Neural progenitor cell (in vitro differentiated cells): ENCODE measurements at regions not wholly inside any gene's neighbourhood (a gene's known extent, or its start where the extent isn't known, plus 50 kb on each side); places are given as distances from the start of the nearest gene placed in this dataset.

Source experiments
- DNase-seq: peaks from one replicate; pipeline ENCODE4 v3.0.0-alpha.2; 2016; ENCODE audit warnings: low spot score
- H2AFZ ChIP-seq: fragments of 200-600 bp; sonication (generic); replicated peaks from 2 replicates; pipeline ENCODE4 v1.6.1; 2016; ENCODE audit warnings: antibody characterized with exemption
- H3F3A ChIP-seq: fragments of 200-600 bp; sonication (generic); 2 replicates; pipeline ENCODE4 v1.6.1; 2016; ENCODE audit warnings: antibody characterized with exemption, low read depth
- H3K27ac ChIP-seq: fragments of 200-600 bp; sonication (generic); 2 replicates; pipeline ENCODE4 v1.5.1; 2016; ENCODE audit warnings: mild to moderate bottlenecking
- H3K27me3 ChIP-seq: fragments of 200-600 bp; sonication (generic); 2 replicates; pipeline ENCODE4 v1.6.1; 2016; ENCODE audit warnings: mild to moderate bottlenecking, moderate library complexity
- H3K36me3 ChIP-seq: fragments of 200-600 bp; sonication (generic); 2 replicates; pipeline ENCODE4 v1.5.1; 2016
- H3K4me1 ChIP-seq: fragments of 200-600 bp; sonication (generic); 2 replicates; pipeline ENCODE4 v1.6.1; 2016; ENCODE audit warnings: mixed run types
- H3K4me2 ChIP-seq: fragments of 200-600 bp; sonication (generic); 2 replicates; pipeline ENCODE4 v1.6.1; 2016
- H3K4me3 ChIP-seq: fragments of 200-600 bp; sonication (generic); 2 replicates; pipeline ENCODE4 v1.5.1; 2016
- H3K79me2 ChIP-seq: fragments of 200-600 bp; sonication (generic); 2 replicates; pipeline ENCODE4 v1.6.1; 2016; ENCODE audit warnings: low read depth
- H3K9ac ChIP-seq: fragments of 200-600 bp; sonication (generic); 2 replicates; pipeline ENCODE4 v1.6.1; 2016
- H3K9me3 ChIP-seq: fragments of 200-600 bp; sonication (generic); 2 replicates; pipeline ENCODE4 v1.5.1; 2016; ENCODE audit warnings: low read depth
- H4K20me1 ChIP-seq: fragments of 200-600 bp; sonication (generic); 2 replicates; pipeline ENCODE4 v1.6.1; 2016; ENCODE audit warnings: low read depth
- H3K27ac Mint-ChIP-seq: 3 replicates; pipeline ENCODE4 v1.8.0; 2021; ENCODE audit warnings: mixed read lengths
- H3K27me3 Mint-ChIP-seq: 2 replicates; pipeline ENCODE4 v1.8.0; 2022; ENCODE audit warnings: low read depth, mild to moderate bottlenecking, inconsistent platforms, moderate library complexity, mixed read lengths; ENCODE audit not compliant: insufficient read depth
- H3K36me3 Mint-ChIP-seq: 3 replicates; pipeline ENCODE4 v1.8.0; 2021; ENCODE audit warnings: mixed read lengths
- H3K4me1 Mint-ChIP-seq: 3 replicates; pipeline ENCODE4 v1.8.0; 2021; ENCODE audit warnings: mixed read lengths
- H3K4me3 Mint-ChIP-seq: 3 replicates; pipeline ENCODE4 v1.8.0; 2021; ENCODE audit warnings: mild to moderate bottlenecking, moderate library complexity, mixed read lengths
- H3K9me3 Mint-ChIP-seq: 3 replicates; pipeline ENCODE4 v1.8.0; 2020; ENCODE audit warnings: mixed read lengths
- CTCF ChIP-seq: fragments of 200-600 bp; sonication (generic); IDR thresholded peaks from 2 replicates; pipeline ENCODE4 v1.5.1; 2017; ENCODE audit warnings: antibody characterized with exemption, mild to moderate bottlenecking
- EZH2 ChIP-seq: fragments of 200-600 bp; sonication (generic); IDR thresholded peaks from 2 replicates; pipeline ENCODE4 v1.6.1; 2017; ENCODE audit warnings: antibody characterized with exemption, mild to moderate bottlenecking, moderate library complexity
- EZH2phosphoT487 ChIP-seq: fragments of 200-600 bp; sonication (generic); IDR thresholded peaks from 2 replicates; pipeline ENCODE4 v1.6.1; 2017; ENCODE audit warnings: antibody characterized with exemption

- no peaks in the 10 kb centered on the region for H3K79me2 ChIP-seq
- no peaks in the 10 kb centered on the region for H3F3A ChIP-seq
- H3K27ac ChIP-seq = no peak overlapping the region
- H4K20me1 ChIP-seq = no peaks in the 10 kb centered on the region
- H3K9me3 Mint-ChIP-seq = peaks cover 2% of the 10 kb centered on the region
- no peak for DNase-seq
- no peak overlapping the region for H2AFZ ChIP-seq
- no peaks in the 10 kb centered on the region for H3K9me3 ChIP-seq
- peaks cover 7% of the 10 kb centered on the region for H3K4me1 Mint-ChIP-seq
- no peaks in the 10 kb centered on the region for H3K36me3 Mint-ChIP-seq
- no peak overlapping the region for H3K9ac ChIP-seq
- no peak overlapping the region for H3K4me2 ChIP-seq
- H3K27me3 Mint-ChIP-seq = peaks cover 3% of the 10 kb centered on the region
- no peak overlapping the region for H3K27ac Mint-ChIP-seq
- no peak overlapping the region for H3K4me3 ChIP-seq
- TF ChIP-seq CTCF (no peak), EZH2phosphoT487 (no peak), EZH2 (no peak)
- no peak overlapping the region for H3K4me3 Mint-ChIP-seq
- H3K27me3 ChIP-seq = no peaks in the 10 kb centered on the region
- H3K4me1 ChIP-seq = no peaks in the 10 kb centered on the region
- H3K36me3 ChIP-seq = no peaks in the 10 kb centered on the region
Observed at GRCh38 chr10:30546511-30546910, 83.0 kb downstream of the LYZL2 start.

DNA sequence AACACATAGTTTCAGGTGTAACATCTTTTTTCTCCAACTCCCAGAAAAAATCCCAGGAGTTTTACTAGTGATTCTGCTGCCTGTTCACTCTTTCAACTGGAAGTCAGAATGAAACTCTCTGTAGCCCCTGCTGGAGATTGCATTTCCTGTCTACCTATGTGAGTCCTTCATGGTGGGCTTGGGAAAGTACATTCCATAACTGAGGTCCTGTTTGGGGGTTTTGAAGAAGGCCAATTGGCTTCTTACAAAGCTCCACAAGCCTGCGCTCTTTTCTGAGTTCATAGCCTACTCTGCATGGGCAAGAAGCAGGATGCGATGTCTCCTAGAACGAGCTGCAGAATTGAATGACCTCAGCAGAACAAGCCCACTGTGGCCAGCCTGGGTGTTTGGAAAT lies 86.7 kb downstream of the LYZL2 start:
- Mint-ChIP-seq H3K36me3 (no peaks in the 10 kb centered on the region), H3K4me3 (no peak overlapping the region), H3K27me3 (peaks cover 2% of the 10 kb centered on the region), H3K4me1 (peaks cover 9% of the 10 kb centered on the region), H3K9me3 (peaks cover 2% of the 10 kb centered on the region), H3K27ac (no peak overlapping the region)
- Histone ChIP-seq H3K9ac (no peak overlapping the region), H3F3A (no peaks in the 10 kb centered on the region), H4K20me1 (no peaks in the 10 kb centered on the region), H3K4me1 (no peaks in the 10 kb centered on the region), H2AFZ (no peak overlapping the region), H3K36me3 (no peaks in the 10 kb centered on the region), H3K27ac (no peak overlapping the region), H3K4me3 (no peak overlapping the region), H3K79me2 (no peaks in the 10 kb centered on the region), H3K4me2 (no peak overlapping the region), H3K9me3 (no peaks in the 10 kb centered on the region), H3K27me3 (no peaks in the 10 kb centered on the region)
- no peak for TF ChIP-seq EZH2
- DNase-seq = no peak

- Histone ChIP-seq H3K9ac (no peak overlapping the region), H2AFZ (no peak overlapping the region), H3K4me1 (no peaks in the 10 kb centered on the region), H3K79me2 (no peaks in the 10 kb centered on the region), H3K27me3 (no peaks in the 10 kb centered on the region), H3K4me2 (no peak overlapping the region), H3K9me3 (no peaks in the 10 kb centered on the region), H3K36me3 (no peaks in the 10 kb centered on the region), H3K27ac (no peak overlapping the region), H3F3A (no peaks in the 10 kb centered on the region), H3K4me3 (no peak overlapping the region), H4K20me1 (no peaks in the 10 kb centered on the region)
- Mint-ChIP-seq H3K9me3 (peaks cover 2% of the 10 kb centered on the region), H3K27ac (no peak overlapping the region), H3K27me3 (peaks cover 2% of the 10 kb centered on the region), H3K36me3 (no peaks in the 10 kb centered on the region), H3K4me3 (no peak overlapping the region), H3K4me1 (peaks cover 9% of the 10 kb centered on the region)
- no peak for TF ChIP-seq EZH2
- no peak for TF ChIP-seq EZH2phosphoT487
- no peak for TF ChIP-seq CTCF
- no peak for DNase-seq
Observed at GRCh38 chr10:30542001-30542894, 87.3 kb downstream of the LYZL2 start.

- peaks cover 5% of the 10 kb centered on the region for H3K27me3 Mint-ChIP-seq
Observed at GRCh38 chr10:30540276-30540675, 89.3 kb downstream of the LYZL2 start.

More at GRCh38 chr10:30540276-30540675, 89.3 kb downstream of the LYZL2 start:
- H3K4me2 ChIP-seq = no peak overlapping the region
- no peaks in the 10 kb centered on the region for H3K4me1 ChIP-seq
- H3K9me3 Mint-ChIP-seq = peaks cover 2% of the 10 kb centered on the region
- no peaks in the 10 kb centered on the region for H3K9me3 ChIP-seq
- H3K36me3 ChIP-seq = no peaks in the 10 kb centered on the region
- H3K4me3 Mint-ChIP-seq = no peak overlapping the region
- no peak overlapping the region for H3K27ac ChIP-seq
- H3K9ac ChIP-seq = no peak overlapping the region
- TF ChIP-seq EZH2phosphoT487 (no peak), EZH2 (no peak), CTCF (no peak)
- no peaks in the 10 kb centered on the region for H3K27me3 ChIP-seq
- H3K79me2 ChIP-seq = no peaks in the 10 kb centered on the region
- no peak for DNase-seq
- H2AFZ ChIP-seq = no peak overlapping the region
- peaks cover 15% of the 10 kb centered on the region for H3K4me1 Mint-ChIP-seq
- H3F3A ChIP-seq = no peaks in the 10 kb centered on the region
- no peak overlapping the region for H3K4me3 ChIP-seq
- H4K20me1 ChIP-seq = no peaks in the 10 kb centered on the region
- no peaks in the 10 kb centered on the region for H3K36me3 Mint-ChIP-seq
- H3K27ac Mint-ChIP-seq = no peak overlapping the region
